SU-DHL-6 (cell line): ENCODE measurements at regions not wholly inside any gene's neighbourhood (a gene's known extent, or its start where the extent isn't known, plus 50 kb on each side); places are given as distances from the start of the nearest gene placed in this dataset.

Experiments
- CTCF ChIP-seq: fragments of 200-600 bp; sonication (generic); IDR thresholded peaks from one replicate; pipeline ENCODE4 v1.5.1; 2017; ENCODE audit warnings: antibody characterized with exemption, mild to moderate bottlenecking, low read length, moderate library complexity; ENCODE audit not compliant: insufficient read depth, poor library complexity, severe bottlenecking
- EZH2phosphoT487 ChIP-seq: fragments of 200-600 bp; sonication (generic), shearing (Covaris generic); conservative IDR thresholded peaks from 2 replicates; pipeline ENCODE4 v1.6.1; 2018; ENCODE audit warnings: mild to moderate bottlenecking, antibody characterized with exemption, low read length, moderate library complexity, mixed read lengths

- TF ChIP-seq CTCF = no peak
- TF ChIP-seq EZH2phosphoT487 = no peak
Observed at GRCh38 chr3:88572450-88572849, 422.7 kb downstream of the C3orf38 start.
